H4 (cell line): ENCODE measurements at regions not wholly inside any gene's neighbourhood (a gene's known extent, or its start where the extent isn't known, plus 50 kb on each side); places are given as distances from the start of the nearest gene placed in this dataset.

Source experiments
- DNase-seq: peaks from one replicate; pipeline ENCODE4 v3.0.0-alpha.2; 2015; ENCODE audit warnings: low spot score

GRCh38 chr15:46848704-46849103, 868.6 kb upstream of the SEMA6D start:
- DNase-seq = peak; percentile 12

GRCh38 chr15:46853600-46853999, 863.7 kb upstream of the SEMA6D start:
- DNase-seq = no peak

- DNase-seq = no peak
These were observed 862.7 kb upstream of the SEMA6D start for GRCh38 chr15:46854564-46854963.

GRCh38 chr15:46855388-46855787, 861.9 kb upstream of the SEMA6D start:
- DNase-seq = no peak

- DNase-seq = no peak
These were observed 860.3 kb upstream of the SEMA6D start for GRCh38 chr15:46856839-46857502.

- DNase-seq = no peak
These were observed 859.2 kb upstream of the SEMA6D start for GRCh38 chr15:46858150-46858549.

GRCh38 chr15:46861796-46862195, 855.5 kb upstream of the SEMA6D start:
- no peak for DNase-seq

- no peak for DNase-seq
These were observed 852.1 kb upstream of the SEMA6D start for GRCh38 chr15:46865155-46865554.

- DNase-seq = no peak
These were observed 844.9 kb upstream of the SEMA6D start for GRCh38 chr15:46872286-46872980.

GRCh38 chr15:46872981-46873330, 844.3 kb upstream of the SEMA6D start:
- DNase-seq = no peak

- no peak for DNase-seq
These were observed 838.1 kb upstream of the SEMA6D start for GRCh38 chr15:46879032-46879770.

- DNase-seq = no peak
These were observed 836.5 kb upstream of the SEMA6D start for GRCh38 chr15:46880791-46881190.

- DNase-seq = no peak
These were observed 824.6 kb upstream of the SEMA6D start for GRCh38 chr15:46892621-46893160.

GRCh38 chr15:46894644-46895043, 822.7 kb upstream of the SEMA6D start:
- no peak for DNase-seq

GRCh38 chr15:46897266-46897665, 820.0 kb upstream of the SEMA6D start:
- DNase-seq = no peak

- DNase-seq = no peak
These were observed 816.3 kb upstream of the SEMA6D start for GRCh38 chr15:46901001-46901400.

- no peak for DNase-seq
These were observed 799.5 kb upstream of the SEMA6D start for GRCh38 chr15:46917721-46918252.

- peak; percentile 78 for DNase-seq
These were observed 798.7 kb upstream of the SEMA6D start for GRCh38 chr15:46918462-46919140.

- DNase-seq = no peak
These were observed 795.4 kb upstream of the SEMA6D start for GRCh38 chr15:46921891-46922290.

- DNase-seq = no peak
These were observed 786.9 kb upstream of the SEMA6D start for GRCh38 chr15:46930426-46930825.

GRCh38 chr15:46933332-46933731, 784.0 kb upstream of the SEMA6D start:
- DNase-seq = no peak

- DNase-seq = no peak
These were observed 782.5 kb upstream of the SEMA6D start for GRCh38 chr15:46934851-46935250.
